ENCODE measurements at regions not wholly inside any gene's neighbourhood (a gene's known extent, or its start where the extent isn't known, plus 50 kb on each side); places are given as distances from the start of the nearest gene placed in this dataset.

GRCh38 chr9:108793573-108793972 is 62.2 kb downstream of the ACTL7B start:
- TF ChIP-seq CTCF (IDR thresholded peaks at IDR 0.05) (no peak), POLR2A (IDR thresholded peaks at IDR 0.05) (no peak)

All from vagina (tissue), 2 donors.